ENCODE measurements at regions not wholly inside any gene's neighbourhood (a gene's known extent, or its start where the extent isn't known, plus 50 kb on each side); places are given as distances from the start of the nearest gene placed in this dataset.

- TF ChIP-seq CTCF (IDR thresholded peaks at IDR 0.05) (no peak), EZH2 (IDR thresholded peaks at IDR 0.05; ENCODE audit: borderline replicate concordance, insufficient read depth, low read depth, low read length, poor library complexity, severe bottlenecking) (no peak)
These were observed 170.0 kb downstream of the FGF18 start for GRCh38 chr5:171589461-171589860.
